Endodermal cell (in vitro differentiated cells): ENCODE measurements at regions not wholly inside any gene's neighbourhood (a gene's known extent, or its start where the extent isn't known, plus 50 kb on each side); places are given as distances from the start of the nearest gene placed in this dataset.

Experiments
- DNase-seq: peaks from one replicate; pipeline ENCODE4 v3.0.0-alpha.2; 2017
- H3K27ac ChIP-seq: 2 replicates; pipeline ENCODE4 v1.5.1; 2013; ENCODE audit warnings: mild to moderate bottlenecking, low read depth, low read length, moderate library complexity
- H3K27me3 ChIP-seq: 2 replicates; pipeline ENCODE4 v1.6.1; 2013; ENCODE audit warnings: mild to moderate bottlenecking, low read length, moderate library complexity; ENCODE audit not compliant: insufficient read depth, control insufficient read depth, poor library complexity, severe bottlenecking
- H3K36me3 ChIP-seq: 2 replicates; pipeline ENCODE4 v1.7.0; 2013; ENCODE audit warnings: mild to moderate bottlenecking, low read length, moderate library complexity; ENCODE audit not compliant: control insufficient read depth, insufficient read depth
- H3K4me1 ChIP-seq: one replicate; pipeline ENCODE4 v1.7.0; 2013; ENCODE audit warnings: low read length; ENCODE audit not compliant: control insufficient read depth, insufficient read depth
- H3K4me3 ChIP-seq: 2 replicates; pipeline ENCODE4 v1.5.1; 2013; ENCODE audit warnings: mild to moderate bottlenecking, low read length, moderate library complexity
- H3K9ac ChIP-seq: 2 replicates; pipeline ENCODE4 v1.6.1; 2013; ENCODE audit warnings: mild to moderate bottlenecking, low read length, moderate library complexity; ENCODE audit not compliant: poor library complexity, severe bottlenecking; ENCODE audit errors: extremely low read depth
- H3K9me3 ChIP-seq: 2 replicates; pipeline ENCODE4 v1.6.1; 2013; ENCODE audit warnings: mild to moderate bottlenecking, low read length, moderate library complexity; ENCODE audit not compliant: control insufficient read depth
- H3K27ac Mint-ChIP-seq: 2 replicates; pipeline ENCODE4 v1.8.0; 2020; ENCODE audit warnings: mixed read lengths
- H3K27me3 Mint-ChIP-seq: 2 replicates; pipeline ENCODE4 v1.8.0; 2021; ENCODE audit warnings: mild to moderate bottlenecking, mixed read lengths; ENCODE audit not compliant: insufficient read depth
- H3K36me3 Mint-ChIP-seq: 2 replicates; pipeline ENCODE4 v1.8.0; 2020; ENCODE audit warnings: low read depth, mixed read lengths
- H3K4me1 Mint-ChIP-seq: 2 replicates; pipeline ENCODE4 v1.8.0; 2020; ENCODE audit warnings: mixed read lengths
- H3K4me3 Mint-ChIP-seq: 2 replicates; pipeline ENCODE4 v1.8.0; 2020; ENCODE audit warnings: mild to moderate bottlenecking, moderate library complexity, mixed read lengths
- H3K9me3 Mint-ChIP-seq: 2 replicates; pipeline ENCODE4 v1.8.0; 2020; ENCODE audit warnings: mild to moderate bottlenecking, mixed read lengths
- CTCF ChIP-seq: fragments of 200-600 bp; sonication (generic); conservative IDR thresholded peaks from 2 replicates; pipeline ENCODE4 v1.5.0; 2021; ENCODE audit warnings: antibody characterized with exemption, mild to moderate bottlenecking
- WGBS, 2 experiments: methylation state at CpG; one replicate each; pipeline versions ENCODE4 v1.1.5 to v1.1.7; 2013; ENCODE audit warnings: missing lambda C conversion rate in 2 of 2, mixed read lengths in 1 of 2; ENCODE audit not compliant: insufficient coverage in 1 of 2, insufficient read length in 1 of 2; 5-methylcytosine and 5-hydroxymethylcytosine counted together

DNA sequence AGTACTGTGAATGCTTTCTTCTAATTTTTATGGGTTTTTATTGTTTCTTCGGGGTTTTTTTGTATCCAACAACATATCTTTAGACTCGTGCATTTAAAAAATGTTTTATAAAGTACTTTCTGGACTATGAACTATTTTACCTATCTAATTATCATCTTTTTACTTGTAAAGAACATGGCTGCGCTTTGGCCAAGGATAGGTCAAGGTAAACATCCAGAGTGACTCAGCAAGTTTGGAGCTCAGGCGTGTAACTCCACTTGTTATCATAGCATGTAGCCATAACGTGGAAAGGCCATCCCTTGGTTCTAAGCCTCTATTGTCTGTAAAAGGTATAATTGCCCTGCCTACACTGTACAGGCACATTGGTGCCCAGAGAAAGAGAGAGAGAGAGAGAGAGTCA, 818.0 kb upstream of the GOT2 start:
- TF ChIP-seq CTCF = no peak
- H3K36me3 ChIP-seq = no peaks in the 10 kb centered on the region
- DNase-seq = no peak
- H3K27me3 ChIP-seq = no peaks in the 10 kb centered on the region
- Mint-ChIP-seq H3K36me3 (no peaks in the 10 kb centered on the region), H3K27me3 (no peaks in the 10 kb centered on the region), H3K27ac (no peak overlapping the region), H3K4me1 (peaks cover 36% of the 10 kb centered on the region), H3K4me3 (no peak overlapping the region), H3K9me3 (no peaks in the 10 kb centered on the region)
- H3K9me3 ChIP-seq = peaks cover 10% of the 10 kb centered on the region
- 88 to 96% methylated on average over 2 to 5 of the region's 5 CpGs for WGBS, 2 experiments
- no peak overlapping the region for H3K27ac ChIP-seq
- H3K4me1 ChIP-seq = no peaks in the 10 kb centered on the region
- H3K9ac ChIP-seq = no peak overlapping the region
- no peak overlapping the region for H3K4me3 ChIP-seq

- no peaks in the 10 kb centered on the region for H3K36me3 ChIP-seq
- Mint-ChIP-seq H3K4me3 (no peak overlapping the region), H3K9me3 (no peaks in the 10 kb centered on the region), H3K36me3 (no peaks in the 10 kb centered on the region), H3K27me3 (no peaks in the 10 kb centered on the region), H3K27ac (no peak overlapping the region), H3K4me1 (peaks cover 37% of the 10 kb centered on the region)
- DNase-seq = no peak
- no peak overlapping the region for H3K4me3 ChIP-seq
- H3K27me3 ChIP-seq = no peaks in the 10 kb centered on the region
- TF ChIP-seq CTCF = no peak
- WGBS, 2 experiments = 100% methylated on average over 1 of the region's 1 CpG
- H3K9ac ChIP-seq = no peak overlapping the region
- H3K9me3 ChIP-seq = no peaks in the 10 kb centered on the region
- peaks cover 3% of the 10 kb centered on the region for H3K4me1 ChIP-seq
- no peak overlapping the region for H3K27ac ChIP-seq
Measured at GRCh38 chr16:59545721-59546120, 811.6 kb upstream of the GOT2 start.

- WGBS, 2 experiments = 95 to 100% methylated on average over 1 to 3 of the region's 4 CpGs
- Histone ChIP-seq H3K27me3 (no peaks in the 10 kb centered on the region), H3K4me1 (peaks cover 3% of the 10 kb centered on the region), H3K27ac (no peak overlapping the region), H3K4me3 (no peak overlapping the region), H3K36me3 (no peaks in the 10 kb centered on the region), H3K9me3 (no peaks in the 10 kb centered on the region), H3K9ac (no peak overlapping the region)
- Mint-ChIP-seq H3K9me3 (no peaks in the 10 kb centered on the region), H3K27me3 (no peaks in the 10 kb centered on the region), H3K4me3 (no peak overlapping the region), H3K27ac (no peak overlapping the region), H3K4me1 (peaks cover 30% of the 10 kb centered on the region), H3K36me3 (no peaks in the 10 kb centered on the region)
- no peak for DNase-seq
- TF ChIP-seq CTCF = no peak
Measured at GRCh38 chr16:59543641-59544040, 809.5 kb upstream of the GOT2 start.
